ENCODE measurements at regions not wholly inside any gene's neighbourhood (a gene's known extent, or its start where the extent isn't known, plus 50 kb on each side); places are given as distances from the start of the nearest gene placed in this dataset.

GRCh38 chrX:113529426-113530013 lies 688.9 kb upstream of the AMOT start:
- H3K4me3 ChIP-seq, result no peak overlapping the region
- no peaks in the 10 kb centered on the region for H3F3A ChIP-seq (replicated peaks; ENCODE audit: low read depth)
- H2AFZ ChIP-seq, result no peak overlapping the region
- H3K4me3 Mint-ChIP-seq, result no peak overlapping the region
- H4K20me1 ChIP-seq (replicated peaks; ENCODE audit: insufficient read depth), result no peaks in the 10 kb centered on the region
- TF ChIP-seq ZNF331 (CRISPR knock-in tag; IDR thresholded peaks at IDR 0.05; ENCODE audit: low read depth) (no peak), ZNF114 (CRISPR knock-in tag; IDR thresholded peaks at IDR 0.05) (no peak), ETS1 (IDR thresholded peaks at IDR 0.05) (no peak), EZH2phosphoT487 (IDR thresholded peaks at IDR 0.05; ENCODE audit: unreplicated experiment) (no peak), ZNF462 (CRISPR knock-in tag; IDR thresholded peaks at IDR 0.05) (no peak), EZH2 (IDR thresholded peaks at IDR 0.05; ENCODE audit: low read depth, unreplicated experiment) (no peak), NANOG (IDR thresholded peaks at IDR 0.05; ENCODE audit: borderline replicate concordance) (no peak), CREB1 (CRISPR knock-in tag; IDR thresholded peaks at IDR 0.05; ENCODE audit: low read depth) (no peak), POLR2AphosphoS5 (IDR thresholded peaks at IDR 0.05; ENCODE audit: low read depth) (no peak), CTCF (conservative IDR thresholded peaks at IDR 0.05; ENCODE audit: low read depth in 2 of 2) (no peak)
- no peak overlapping the region for H3K4me2 ChIP-seq
- no peaks in the 10 kb centered on the region for H3K27me3 ChIP-seq (ENCODE audit: insufficient read depth)
- H3K4me1 ChIP-seq (ENCODE audit: insufficient read depth), result no peaks in the 10 kb centered on the region
- no peaks in the 10 kb centered on the region for H3K9me2 ChIP-seq (ENCODE audit: insufficient read depth)
- H3K27ac ChIP-seq (ENCODE audit: low read depth), result no peak overlapping the region
- ATAC-seq, result no peak
- no peaks in the 10 kb centered on the region for H3K36me3 ChIP-seq (ENCODE audit: insufficient read depth)
- H3K36me3 Mint-ChIP-seq (ENCODE audit: low read depth), result no peaks in the 10 kb centered on the region
- H3K79me2 ChIP-seq (replicated peaks; ENCODE audit: insufficient read depth), result no peaks in the 10 kb centered on the region
- no peaks in the 10 kb centered on the region for H3K9me3 Mint-ChIP-seq
- no peak for DNase-seq (ENCODE audit: low spot score)
- H3K27me3 Mint-ChIP-seq (ENCODE audit: insufficient read depth, low read depth, poor library complexity), result no peaks in the 10 kb centered on the region
- no peak overlapping the region for H3K27ac Mint-ChIP-seq
- H3K4me1 Mint-ChIP-seq, result peaks cover 2% of the 10 kb centered on the region; the same call in 2 of the 3 replicates

Data from GM23338 (cell line).